PC-9 (cell line): ENCODE measurements at regions not wholly inside any gene's neighbourhood (a gene's known extent, or its start where the extent isn't known, plus 50 kb on each side); places are given as distances from the start of the nearest gene placed in this dataset.

Source experiments
- BruUV-seq: library from RNA; stranded (reverse); fragments of 400-500 nt; replicated peaks from 2 replicates; lab custom pipeline; 2021; lab: Mats Ljungman, UMichigan
- CTCF ChIA-PET: fragments of 300-600 bp; sonication (Branson Sonifier 250); formaldehyde crosslinking; loops from one replicate; lab custom pipeline; 2022; ENCODE audit warnings: antibody characterized with exemption; lab: Charles Lee
- POLR2A ChIA-PET: fragments of 300-600 bp; sonication (Branson Sonifier 250); formaldehyde crosslinking; loops from one replicate; lab custom pipeline; 2022; ENCODE audit warnings: antibody characterized with exemption; ENCODE audit not compliant: unreplicated experiment; lab: Charles Lee
- DNase-seq, 2 experiments: peaks; one replicate each; pipeline versions ENCODE4 v3.0.0 to v3.0.0-alpha.2; 2015 to 2022; ENCODE audit warnings: mixed read lengths in 1 of 2
- H2AFZ ChIP-seq: fragments of 200-600 bp; sonication (generic); 2 replicates; pipeline ENCODE4 v1.8.1; 2017; ENCODE audit warnings: antibody characterized with exemption
- H3F3A ChIP-seq: fragments of 200-600 bp; sonication (generic); 2 replicates; pipeline ENCODE4 v1.8.1; 2017; ENCODE audit warnings: antibody characterized with exemption, mild to moderate bottlenecking, low read depth; ENCODE audit not compliant: insufficient read depth
- H3K27ac ChIP-seq: fragments of 200-600 bp; sonication (generic); 2 replicates; pipeline ENCODE4 v1.6.1; 2016; ENCODE audit warnings: mixed run types
- H3K27me3 ChIP-seq: fragments of 200-600 bp; sonication (generic); 2 replicates; pipeline ENCODE4 v1.6.1; 2016; ENCODE audit warnings: low read depth, mixed run types; ENCODE audit not compliant: insufficient read depth
- H3K36me3 ChIP-seq: fragments of 200-600 bp; sonication (generic); 2 replicates; pipeline ENCODE4 v1.6.1; 2016; ENCODE audit warnings: low read depth, mixed run types
- H3K4me1 ChIP-seq: fragments of 200-600 bp; sonication (generic); replicated peaks from 2 replicates; pipeline ENCODE4 v1.6.1; 2016; ENCODE audit warnings: mixed run types; ENCODE audit not compliant: insufficient read depth
- H3K4me2 ChIP-seq: fragments of 200-600 bp; sonication (generic); 2 replicates; pipeline ENCODE4 v1.6.1; 2017; ENCODE audit warnings: mixed run types
- H3K4me3 ChIP-seq: fragments of 200-600 bp; sonication (generic); 2 replicates; pipeline ENCODE4 v1.6.1; 2016; ENCODE audit warnings: mixed run types
- H3K79me2 ChIP-seq: fragments of 200-600 bp; sonication (generic); 2 replicates; pipeline ENCODE4 v1.6.1; 2017; ENCODE audit warnings: low read depth, mixed run types
- H3K9me2 ChIP-seq: fragments of 200-600 bp; sonication (generic); 2 replicates; pipeline ENCODE4 v1.8.1; 2017; ENCODE audit warnings: mild to moderate bottlenecking; ENCODE audit not compliant: insufficient read depth
- H3K9me3 ChIP-seq: fragments of 200-600 bp; sonication (generic); 2 replicates; pipeline ENCODE4 v1.8.1; 2016; ENCODE audit warnings: low read depth; ENCODE audit not compliant: insufficient read depth
- H4K20me1 ChIP-seq: fragments of 200-600 bp; sonication (generic); 2 replicates; pipeline ENCODE4 v1.8.1; 2017; ENCODE audit not compliant: insufficient read depth
- CTCF ChIP-seq: fragments of 200-600 bp; sonication (generic); conservative IDR thresholded peaks from 2 replicates; pipeline ENCODE4 v1.6.1; 2017; ENCODE audit warnings: mixed run types, antibody characterized with exemption, mild to moderate bottlenecking, moderate library complexity
- EZH2 ChIP-seq: fragments of 200-600 bp; sonication (generic); IDR thresholded peaks from 2 replicates; pipeline ENCODE4 v1.8.0; 2017; ENCODE audit warnings: antibody characterized with exemption, low read depth
- intact Hi-C: fragments of 100-400 bp; cut with micrococcal nuclease; formaldehyde crosslinking; loops from one replicate; pipeline ENCODE4 v1.10.0; 2022; ENCODE audit not compliant: unreplicated experiment

- ChIA-PET CTCF (no interaction called here), POLR2A (no interaction called here)
- H3K79me2 ChIP-seq: no peaks in the 10 kb centered on the region
- H3K4me3 ChIP-seq: no peak overlapping the region
- peaks cover 31% of the 10 kb centered on the region for H3F3A ChIP-seq
- no peaks in the 10 kb centered on the region for H4K20me1 ChIP-seq
- peaks cover 29% of the 10 kb centered on the region for H3K9me3 ChIP-seq
- H3K4me1 ChIP-seq: peaks cover 28% of the 10 kb centered on the region
- BruUV-seq: no TSS peak
- TF ChIP-seq EZH2 (no peak), CTCF (no peak)
- H3K36me3 ChIP-seq: 0 out of 2 replicates have a peak, but pooled peaks cover 5% of the 10 kb centered on the region
- no peaks in the 10 kb centered on the region for H3K27me3 ChIP-seq
- no peak overlapping the region for H2AFZ ChIP-seq
- no peak for DNase-seq
- no peaks in the 10 kb centered on the region for H3K9me2 ChIP-seq
- no peak overlapping the region for H3K4me2 ChIP-seq
- intact Hi-C loops: no loop called here
- no peak overlapping the region for H3K27ac ChIP-seq
Observed at GRCh38 chr4:123585111-123585510, 188.5 kb downstream of the SPRY1 start.

GRCh38 chr4:123587983-123588494 lies 191.4 kb downstream of the SPRY1 start:
- peak overlapping the region; percentile 67 for H3K27ac ChIP-seq
- H2AFZ ChIP-seq: no peak overlapping the region; the same call in 1 of the 2 replicates
- peaks cover 31% of the 10 kb centered on the region for H3F3A ChIP-seq
- H3K4me2 ChIP-seq: peak overlapping the region; percentile 48
- H3K9me3 ChIP-seq: peaks cover 22% of the 10 kb centered on the region
- ChIA-PET POLR2A (interaction anchor here (0.6 to 0.7 kb wide), 2 partner anchors 72 to 805 kb away, joined by 4 to 8 read pairs; no protein-coding TSS in a partner anchor), CTCF (interaction anchor here (1.6 kb wide), 1 partner anchor 23 kb away, joined by 6 read pairs; no protein-coding TSS in a partner anchor)
- intact Hi-C loops: loop anchor here (1.0 kb wide), 2 partner anchors 170 to 192 kb away; partner anchors contain the start of gene SPRY1
- no peaks in the 10 kb centered on the region for H3K79me2 ChIP-seq
- BruUV-seq: no TSS peak
- peak; percentile 79 to 99 for DNase-seq
- H3K9me2 ChIP-seq: no peaks in the 10 kb centered on the region
- H3K36me3 ChIP-seq: 0 out of 2 replicates have a peak, but pooled peaks cover 5% of the 10 kb centered on the region
- H3K27me3 ChIP-seq: no peaks in the 10 kb centered on the region
- H4K20me1 ChIP-seq: no peaks in the 10 kb centered on the region
- no peak for TF ChIP-seq CTCF
- TF ChIP-seq EZH2: no peak
- H3K4me1 ChIP-seq: peaks cover 28% of the 10 kb centered on the region
- no peak overlapping the region for H3K4me3 ChIP-seq

- Histone ChIP-seq H4K20me1 (no peaks in the 10 kb centered on the region), H3K4me2 (peak overlapping the region; percentile 48), H3F3A (peaks cover 31% of the 10 kb centered on the region), H2AFZ (no peak overlapping the region; the same call in 1 of the 2 replicates), H3K36me3 (0 out of 2 replicates have a peak, but pooled peaks cover 5% of the 10 kb centered on the region), H3K4me1 (peaks cover 28% of the 10 kb centered on the region), H3K9me2 (no peaks in the 10 kb centered on the region), H3K27me3 (no peaks in the 10 kb centered on the region), H3K27ac (peak overlapping the region; percentile 67), H3K9me3 (peaks cover 22% of the 10 kb centered on the region), H3K79me2 (no peaks in the 10 kb centered on the region), H3K4me3 (no peak overlapping the region)
- no TSS peak for BruUV-seq
- TF ChIP-seq EZH2 (no peak), CTCF (no peak)
- DNase-seq: no peak
- ChIA-PET CTCF (interaction anchor here (0.7 to 1.6 kb wide), 2 partner anchors 24 to 190 kb away, joined by 3 to 6 read pairs; no protein-coding TSS in a partner anchor), POLR2A (interaction anchor here (0.7 kb wide), 2 partner anchors 72 to 157 kb away, joined by 4 to 8 read pairs; no protein-coding TSS in a partner anchor)
- intact Hi-C loops: loop anchor here (1.0 kb wide), 2 partner anchors 170 to 192 kb away; partner anchors contain the start of gene SPRY1
Observed at GRCh38 chr4:123588631-123589241, 192.1 kb downstream of the SPRY1 start.
